H1 (cell line): ENCODE measurements at regions not wholly inside any gene's neighbourhood (a gene's known extent, or its start where the extent isn't known, plus 50 kb on each side); places are given as distances from the start of the nearest gene placed in this dataset.

Source experiments
- CTCF ChIA-PET: fragments of 300-600 bp; sonication (Branson Sonifier 250); formaldehyde crosslinking; loops from one replicate; lab custom pipeline; 2021; ENCODE audit not compliant: partially characterized antibody; lab: Charles Lee
- POLR2A ChIA-PET: fragments of 300-600 bp; sonication (Branson Sonifier 250); formaldehyde crosslinking; loops from one replicate; lab custom pipeline; 2021; ENCODE audit warnings: inconsistent platforms; ENCODE audit not compliant: partially characterized antibody; lab: Charles Lee
- DNase-seq, 2 experiments: peaks; one replicate each; pipeline versions ENCODE4 v3.0.0 to v3.0.0-alpha.2; 2010 to 2022; ENCODE audit warnings: low spot score in 2 of 2, low read depth in 1 of 2, mixed read lengths in 1 of 2
- FAIRE-seq: peaks from 2 replicates; lab custom pipeline; 2011; peaks lifted over from hg19 to GRCh38; lab: Jason Lieb, UNC
- H2AFZ ChIP-seq: 2 replicates; pipeline ENCODE4 v1.8.1; 2012; ENCODE audit warnings: low read length, inconsistent platforms
- H2AK5ac ChIP-seq: 2 replicates; pipeline ENCODE4 v1.6.1; 2013; ENCODE audit warnings: low read depth, low read length
- H2BK120ac ChIP-seq: replicated peaks from 2 replicates; pipeline ENCODE3; 2013; ENCODE audit warnings: low read depth, low read length, inconsistent platforms
- H2BK12ac ChIP-seq: 2 replicates; pipeline ENCODE4 v1.6.1; 2013; ENCODE audit warnings: low read depth, low read length
- H2BK15ac ChIP-seq: 2 replicates; pipeline ENCODE4 v1.6.1; 2013; ENCODE audit warnings: low read length
- H2BK20ac ChIP-seq: 2 replicates; pipeline ENCODE4 v1.6.1; 2013; ENCODE audit warnings: low read length
- H2BK5ac ChIP-seq: 2 replicates; pipeline ENCODE4 v1.6.1; 2013; ENCODE audit warnings: low read depth, low read length
- H3K14ac ChIP-seq: 2 replicates; pipeline ENCODE4 v1.6.1; 2013; ENCODE audit warnings: inconsistent platforms; ENCODE audit not compliant: insufficient read length
- H3K18ac ChIP-seq: 2 replicates; pipeline ENCODE4 v1.6.1; 2013; ENCODE audit warnings: low read length; ENCODE audit errors: extremely low read depth
- H3K23ac ChIP-seq: 2 replicates; pipeline ENCODE4 v1.6.1; 2013; ENCODE audit warnings: inconsistent platforms; ENCODE audit not compliant: insufficient read length
- H3K23me2 ChIP-seq: 2 replicates; pipeline ENCODE4 v1.6.1; 2013; ENCODE audit warnings: low read depth, low read length
- H3K27ac ChIP-seq: 2 replicates; pipeline ENCODE4 v1.6.1; 2011; ENCODE audit warnings: low read depth, low read length, inconsistent platforms
- H3K27me3 ChIP-seq, 4 experiments: replicated peaks in 1 of 4; 1 replicate in 1 of 4; 2 replicates in 3 of 4; pipeline versions ENCODE4 v1.6.1 to v1.8.1; 2011 to 2013; ENCODE audit warnings: low read length in 3 of 4, mild to moderate bottlenecking in 3 of 4, inconsistent platforms in 2 of 4, mixed read lengths in 2 of 4, moderate library complexity in 1 of 4; ENCODE audit not compliant: control insufficient read depth in 3 of 4, insufficient read depth in 3 of 4; ENCODE audit errors: extremely low read depth in 1 of 4
- H3K36me3 ChIP-seq, 4 experiments: 2 replicates each; pipeline versions ENCODE4 v1.6.1 to v1.8.1; 2011 to 2013; ENCODE audit warnings: mild to moderate bottlenecking in 4 of 4, low read length in 3 of 4, moderate library complexity in 2 of 4, control low read depth in 1 of 4, inconsistent platforms in 1 of 4; ENCODE audit not compliant: insufficient read depth in 4 of 4, control insufficient read depth in 2 of 4
- H3K4ac ChIP-seq: replicated peaks from 2 replicates; pipeline ENCODE3; 2013; ENCODE audit warnings: low read length, low read depth, mixed read lengths, inconsistent platforms; ENCODE audit not compliant: insufficient read length
- H3K4me1 ChIP-seq, 4 experiments: replicated peaks in 1 of 4; 1 replicate in 1 of 4; 2 replicates in 3 of 4; pipeline versions ENCODE4 v1.6.1 to v1.8.1; 2011 to 2013; ENCODE audit warnings: low read length in 3 of 4, inconsistent platforms in 2 of 4, mixed read lengths in 1 of 4; ENCODE audit not compliant: insufficient read depth in 4 of 4, control insufficient read depth in 3 of 4
- H3K4me2 ChIP-seq, 2 experiments: 2 replicates each; pipeline versions ENCODE4 v1.6.1 to v1.8.1; 2011 to 2013; ENCODE audit warnings: low read depth in 2 of 2, low read length in 2 of 2, control low read depth in 1 of 2, inconsistent platforms in 1 of 2, mild to moderate bottlenecking in 1 of 2; ENCODE audit not compliant: insufficient read depth in 1 of 2
- H3K4me3 ChIP-seq, 4 experiments: fragments of 200-600, 300-600 bp in 1 of 4; sonication (generic), shearing (Covaris generic), sonication (Bioruptor Twin) in 1 of 4; 2 replicates each; pipeline versions ENCODE4 v1.5.1 to v1.8.1; 2011 to 2016; ENCODE audit warnings: low read length in 4 of 4, low read depth in 3 of 4, control low read depth in 2 of 4, inconsistent platforms in 2 of 4, mild to moderate bottlenecking in 2 of 4, mixed read lengths in 1 of 4, moderate library complexity in 1 of 4; ENCODE audit not compliant: insufficient read depth in 2 of 4; ENCODE audit errors: extremely low read depth in 1 of 4
- H3K56ac ChIP-seq: replicated peaks from 2 replicates; pipeline ENCODE3; 2013; ENCODE audit warnings: low read depth, mild to moderate bottlenecking, mixed read lengths, low read length, inconsistent platforms; ENCODE audit not compliant: insufficient read length
- H3K79me1 ChIP-seq: 2 replicates; pipeline ENCODE4 v1.6.1; 2013; ENCODE audit warnings: low read depth, low read length, control low read depth
- H3K79me2 ChIP-seq, 2 experiments: 2 replicates each; pipeline versions ENCODE4 v1.6.1 to v1.8.1; 2012 to 2013; ENCODE audit warnings: low read length in 2 of 2, mild to moderate bottlenecking in 2 of 2, inconsistent platforms in 1 of 2; ENCODE audit not compliant: insufficient read depth in 2 of 2, control insufficient read depth in 1 of 2
- H3K9ac ChIP-seq, 4 experiments: replicated peaks in 1 of 4; 1 replicate in 1 of 4; 2 replicates in 3 of 4; pipeline versions ENCODE4 v1.6.1 to v1.8.1; 2011 to 2013; ENCODE audit warnings: low read depth in 3 of 4, low read length in 3 of 4, control low read depth in 2 of 4, mild to moderate bottlenecking in 2 of 4, moderate library complexity in 2 of 4, inconsistent platforms in 1 of 4; ENCODE audit errors: extremely low read depth in 1 of 4
- H3K9me3 ChIP-seq, 2 experiments: 2 replicates each; pipeline versions ENCODE4 v1.6.1 to v1.8.1; 2012 to 2013; ENCODE audit warnings: mild to moderate bottlenecking in 2 of 2, moderate library complexity in 2 of 2, control low read depth in 1 of 2, inconsistent platforms in 1 of 2, low read depth in 1 of 2, low read length in 1 of 2, mixed read lengths in 1 of 2; ENCODE audit not compliant: insufficient read depth in 2 of 2
- H4K20me1 ChIP-seq, 2 experiments: replicated peaks in 1 of 2; 2 replicates each; pipeline versions ENCODE3 to v1.8.1; 2011 to 2013; ENCODE audit warnings: inconsistent platforms in 2 of 2, low read length in 2 of 2, mild to moderate bottlenecking in 1 of 2; ENCODE audit not compliant: insufficient read depth in 2 of 2, control insufficient read depth in 1 of 2
- H4K5ac ChIP-seq: 2 replicates; pipeline ENCODE4 v1.6.1; 2013; ENCODE audit warnings: low read length, low read depth, mixed read lengths, inconsistent platforms; ENCODE audit not compliant: insufficient read length
- H4K8ac ChIP-seq: 2 replicates; pipeline ENCODE4 v1.8.0; 2013; ENCODE audit warnings: mild to moderate bottlenecking, moderate library complexity, low read length, inconsistent platforms; ENCODE audit not compliant: insufficient read depth; ENCODE audit errors: extremely low read depth
- H4K91ac ChIP-seq: replicated peaks from 2 replicates; pipeline ENCODE3; 2013; ENCODE audit warnings: low read length, mixed read lengths, inconsistent platforms; ENCODE audit not compliant: insufficient read length
- CEBPB ChIP-seq: IDR thresholded peaks from 2 replicates; pipeline ENCODE4 v1.6.1; 2012; ENCODE audit warnings: low read depth, low read length
- NANOG ChIP-seq: IDR thresholded peaks from 2 replicates; pipeline ENCODE4 v1.6.1; 2011; ENCODE audit warnings: low read length, low read depth, mild to moderate bottlenecking, inconsistent platforms; ENCODE audit not compliant: insufficient read depth, poor library complexity, severe bottlenecking
- PHF8 ChIP-seq: fragments of 200-600 bp; sonication (generic); conservative IDR thresholded peaks from 2 replicates; pipeline ENCODE4 v1.7.1; 2012; ENCODE audit warnings: low read depth, mild to moderate bottlenecking, inconsistent platforms, low read length, moderate library complexity
- POLR2AphosphoS5 ChIP-seq: IDR thresholded peaks from 2 replicates; pipeline ENCODE4 v1.6.1; 2011; ENCODE audit warnings: low read depth, low read length
- SIX5 ChIP-seq: IDR thresholded peaks from 2 replicates; pipeline ENCODE4 v1.6.1; 2011; ENCODE audit warnings: mild to moderate bottlenecking, low read depth, low read length
- TBP ChIP-seq: IDR thresholded peaks from 2 replicates; pipeline ENCODE4 v1.6.1; 2011; ENCODE audit warnings: low read depth, low read length, improper control_type of control experiment
- ZNF274 ChIP-seq: IDR thresholded peaks from 2 replicates; pipeline ENCODE4 v1.7.0; 2012; ENCODE audit warnings: low read length, borderline replicate concordance; ENCODE audit errors: extremely low read depth
- WGBS, 2 experiments: shearing (Covaris generic) in 1 of 2; methylation state at CpG; one replicate each; pipeline versions ENCODE4 v1.1.6 to v1.1.7; 2013 to 2015; ENCODE audit warnings: low lambda C conversion rate in 2 of 2, mixed read lengths in 2 of 2, inconsistent platforms in 1 of 2, low coverage in 1 of 2, missing lambda C conversion rate in 1 of 2; ENCODE audit not compliant: insufficient replicate concordance in 2 of 2, insufficient coverage in 1 of 2, insufficient read length in 1 of 2; ENCODE audit errors: extremely low coverage in 1 of 2, missing lambda C conversion rate in 1 of 2; 5-methylcytosine and 5-hydroxymethylcytosine counted together

DNA sequence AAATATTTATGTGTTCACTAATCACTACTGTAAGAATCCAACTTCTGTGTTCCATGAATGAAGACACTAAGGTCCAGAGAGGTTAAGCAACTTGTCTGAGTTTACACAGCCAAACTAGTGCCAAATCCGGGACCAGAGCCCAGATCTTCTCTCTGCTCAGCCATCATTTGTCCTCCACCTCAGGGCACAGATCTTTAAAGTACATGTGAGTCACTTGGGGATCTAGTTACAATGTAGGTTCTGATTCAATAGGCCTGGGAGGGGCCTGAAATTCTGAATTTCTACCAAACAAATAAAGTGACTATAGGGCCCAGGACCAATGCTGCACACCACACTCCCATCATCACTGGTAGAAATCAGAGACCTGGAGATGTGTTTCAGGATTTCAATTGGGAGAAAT is 162.9 kb downstream of the GXYLT1 start:
- TF ChIP-seq POLR2AphosphoS5 (no peak), TBP (no peak), SIX5 (no peak), CEBPB (no peak), NANOG (no peak), ZNF274 (no peak), PHF8 (no peak)
- no peak overlapping the region for H3K18ac ChIP-seq
- no peak overlapping the region for H2BK5ac ChIP-seq
- ChIA-PET CTCF (interaction anchor here (1.3 kb wide), 1 partner anchor 472 kb away, joined by 3 read pairs; no protein-coding TSS in a partner anchor), POLR2A (no interaction called here)
- no peaks in the 10 kb centered on the region for H3K4me1 ChIP-seq
- H4K5ac ChIP-seq = no peak overlapping the region
- H4K91ac ChIP-seq = no peak overlapping the region
- no peaks in the 10 kb centered on the region for H4K20me1 ChIP-seq
- peaks cover 0 to 3% (median 0%) of the 10 kb centered on the region in 4 experiments; a peak in 1 of 8 replicates for H3K36me3 ChIP-seq
- no peak overlapping the region for H3K23ac ChIP-seq
- H2BK120ac ChIP-seq = no peak overlapping the region
- no peak overlapping the region for H4K8ac ChIP-seq
- no peak overlapping the region for H3K4ac ChIP-seq
- no peaks in the 10 kb centered on the region for H3K79me2 ChIP-seq
- no peak for DNase-seq
- H3K4me2 ChIP-seq = no peak overlapping the region
- no peak overlapping the region for H2AFZ ChIP-seq
- H3K56ac ChIP-seq = no peak overlapping the region
- no peaks in the 10 kb centered on the region for H3K79me1 ChIP-seq
- H2BK15ac ChIP-seq = no peak overlapping the region
- WGBS, 2 experiments = 89% methylated on average over 1 of the region's 1 CpG; no CpG with 5 or more reads in 1 of the 2 experiments
- H2BK20ac ChIP-seq = no peak overlapping the region
- no peak overlapping the region for H3K27ac ChIP-seq
- no peak overlapping the region for H3K4me3 ChIP-seq
- peak overlapping the region in 1 of 4 experiments; percentile 34; a peak in 1 of 7 replicates for H3K9ac ChIP-seq
- no peak for FAIRE-seq
- no peak overlapping the region for H2AK5ac ChIP-seq
- H3K27me3 ChIP-seq = no peaks in the 10 kb centered on the region
- H3K14ac ChIP-seq = no peak overlapping the region
- no peaks in the 10 kb centered on the region for H3K23me2 ChIP-seq
- H3K9me3 ChIP-seq = peaks cover 4 to 14% of the 10 kb centered on the region in 2 experiments; a peak in 3 of 4 replicates
- H2BK12ac ChIP-seq = no peak overlapping the region
